A549 (cell line): ENCODE measurements at regions not wholly inside any gene's neighbourhood (a gene's known extent, or its start where the extent isn't known, plus 50 kb on each side); places are given as distances from the start of the nearest gene placed in this dataset.

Source experiments
- ATAC-seq, 2 experiments: fragments of 200-7000 bp in 1 of 2; fragments of >200 bp in 1 of 2; cut with Nextera tagmentation in 1 of 2; cut with Tn5 transposase in 1 of 2; 3 replicates each; pipeline versions ENCODE4 v1.8.0 to v1.9.1; 2018 to 2020; ENCODE audit warnings: mild to moderate bottlenecking in 1 of 2, moderate library complexity in 1 of 2
- CTCF ChIA-PET: fragments of 300-600 bp; sonication (Branson Sonifier 250); formaldehyde crosslinking; extraction: SDS; loops from one replicate; lab custom pipeline; 2021; ENCODE audit warnings: antibody characterized with exemption, inconsistent platforms; lab: Yijun Ruan, JAX
- POLR2A ChIA-PET: fragments of 350-600 bp; formaldehyde crosslinking; extraction: SDS; loops from one replicate; lab custom pipeline; 2021; ENCODE audit warnings: antibody characterized with exemption, inconsistent platforms; lab: Yijun Ruan, JAX
- DNase-seq, 2 experiments: peaks; one replicate each; pipeline versions ENCODE4 v3.0.0 to v3.0.0-alpha.2; 2011 to 2016; ENCODE audit warnings: low read depth in 1 of 2, low spot score in 1 of 2
- FAIRE-seq: peaks from 2 replicates; lab custom pipeline; 2011; peaks lifted over from hg19 to GRCh38; lab: Jason Lieb, UNC
- H3K27ac ChIP-seq, 2 experiments: fragments of >200 bp; sonication (Bioruptor Twin); formaldehyde crosslinking; 3 replicates each; pipeline ENCODE4 v1.5.1; 2016 to 2017
- H3K4me1 ChIP-seq: fragments of >200 bp; sonication (Bioruptor Twin); formaldehyde crosslinking; 3 replicates; pipeline ENCODE4 v1.6.1; 2016
- H3K4me2 ChIP-seq: fragments of >200 bp; sonication (Bioruptor Twin); formaldehyde crosslinking; 3 replicates; pipeline ENCODE4 v1.6.1; 2016
- H3K4me3 ChIP-seq: fragments of >200 bp; sonication (Bioruptor Twin); formaldehyde crosslinking; 3 replicates; pipeline ENCODE4 v1.5.1; 2016
- H3K9me3 ChIP-seq: fragments of >200 bp; sonication (Bioruptor Twin); formaldehyde crosslinking; 3 replicates; pipeline ENCODE4 v1.6.1; 2016
- BHLHE40 ChIP-seq: IDR thresholded peaks from 2 replicates; pipeline ENCODE4 v1.6.1; 2012; ENCODE audit warnings: low read depth, low read length, inconsistent platforms
- CBX2 ChIP-seq: fragments of 200-600 bp; sonication (generic); IDR thresholded peaks from 2 replicates; pipeline ENCODE4 v1.6.1; 2016; ENCODE audit warnings: low read depth, mild to moderate bottlenecking, borderline replicate concordance
- CEBPB ChIP-seq, 2 experiments: fragments of >200 bp in 1 of 2; sonication (Bioruptor Twin) in 1 of 2; formaldehyde crosslinking in 1 of 2; IDR thresholded peaks; 2 replicates each; pipeline ENCODE4 v1.6.1; 2012 to 2016
- CHD2 ChIP-seq: fragments of 150-350 bp; IDR thresholded peaks from 2 replicates; pipeline ENCODE4 v1.6.1; 2014; ENCODE audit warnings: low read length; ENCODE audit not compliant: partially characterized antibody
- CHD4 ChIP-seq: fragments of 200-600 bp; sonication (generic); IDR thresholded peaks from 2 replicates; pipeline ENCODE4 v1.6.1; 2016; ENCODE audit warnings: antibody characterized with exemption, mild to moderate bottlenecking, borderline replicate concordance
- EHF ChIP-seq: fragments of 250-450 bp; sonication (Bioruptor Pico); IDR thresholded peaks from 2 replicates; pipeline ENCODE4 v1.5.0; 2020; ENCODE audit warnings: mild to moderate bottlenecking
- EHMT2 ChIP-seq: fragments of 200-600 bp; sonication (generic); IDR thresholded peaks from 2 replicates; pipeline ENCODE4 v1.6.1; 2016; ENCODE audit warnings: antibody characterized with exemption, low read depth, mild to moderate bottlenecking, moderate library complexity
- EP300 ChIP-seq, 2 experiments: fragments of >200 bp; sonication (Bioruptor Twin); formaldehyde crosslinking; IDR thresholded peaks; 2 replicates in 1 of 2; 3 replicates in 1 of 2; pipeline ENCODE4 v1.6.1; 2016 to 2017
- FOSB ChIP-seq: fragments of 250-450 bp; sonication (Bioruptor Pico); IDR thresholded peaks from 2 replicates; pipeline ENCODE4 v1.5.0; 2020; ENCODE audit warnings: mild to moderate bottlenecking, moderate library complexity
- FOSL2 ChIP-seq, 2 experiments: fragments of 450-650 bp in 1 of 2; fragments of >200 bp in 1 of 2; sonication (Bioruptor Twin) in 1 of 2; formaldehyde crosslinking; IDR thresholded peaks; 2 replicates each; pipeline versions ENCODE4 v1.5.0 to v1.6.1; 2016 to 2020; ENCODE audit warnings: mild to moderate bottlenecking in 1 of 2, moderate library complexity in 1 of 2
- HDAC2 ChIP-seq: fragments of 200-600 bp; sonication (generic); IDR thresholded peaks from 2 replicates; pipeline ENCODE4 v1.6.1; 2016
- HEYL ChIP-seq: fragments of 250-450 bp; sonication (Bioruptor Pico); IDR thresholded peaks from 2 replicates; pipeline ENCODE4 v1.8.0; 2021; ENCODE audit warnings: mild to moderate bottlenecking, moderate library complexity
- HOXB13 ChIP-seq: fragments of 250-450 bp; sonication (Bioruptor Pico); IDR thresholded peaks from 2 replicates; pipeline ENCODE4 v1.5.0; 2020; ENCODE audit warnings: low read depth, mild to moderate bottlenecking, moderate library complexity
- JUNB ChIP-seq: fragments of >200 bp; sonication (Bioruptor Twin); formaldehyde crosslinking; IDR thresholded peaks from 2 replicates; pipeline ENCODE4 v1.6.1; 2016
- KDM1A ChIP-seq: fragments of 200-600 bp; sonication (generic); IDR thresholded peaks from 2 replicates; pipeline ENCODE4 v1.6.1; 2016; ENCODE audit warnings: low read depth, mild to moderate bottlenecking
- MAFK ChIP-seq: fragments of 450-650 bp; IDR thresholded peaks from 2 replicates; pipeline ENCODE4 v1.6.1; 2014; ENCODE audit not compliant: partially characterized antibody
- MAZ ChIP-seq: fragments of 150-350 bp; IDR thresholded peaks from 2 replicates; pipeline ENCODE4 v1.6.1; 2014; ENCODE audit warnings: antibody characterized with exemption, low read depth, low read length, borderline replicate concordance
- NR3C1 ChIP-seq: fragments of >200 bp; sonication (Bioruptor Twin); formaldehyde crosslinking; IDR thresholded peaks from 3 replicates; pipeline ENCODE4 v1.6.1; 2017
- POLR2A ChIP-seq: IDR thresholded peaks from 2 replicates; pipeline ENCODE4 v1.6.1; 2012; ENCODE audit warnings: mild to moderate bottlenecking, low read length
- RAD21 ChIP-seq, 2 experiments: fragments of >200 bp in 1 of 2; sonication (Bioruptor Twin) in 1 of 2; formaldehyde crosslinking in 1 of 2; IDR thresholded peaks in 1 of 2; conservative IDR thresholded peaks in 1 of 2; 2 replicates in 1 of 2; 3 replicates in 1 of 2; pipeline ENCODE4 v1.6.1; 2012 to 2018; ENCODE audit warnings: inconsistent platforms in 1 of 2
- RARB ChIP-seq: fragments of 250-450 bp; sonication (Bioruptor Pico); IDR thresholded peaks from 2 replicates; pipeline ENCODE4 v1.8.0; 2021; ENCODE audit warnings: mild to moderate bottlenecking, moderate library complexity
- RCOR1 ChIP-seq: fragments of 150-350 bp; IDR thresholded peaks from 2 replicates; pipeline ENCODE4 v1.6.1; 2014; ENCODE audit warnings: antibody characterized with exemption, low read length, low read depth
- TP53 ChIP-seq: fragments of 250-450 bp; sonication (Bioruptor Pico); IDR thresholded peaks from 2 replicates; pipeline ENCODE4 v1.5.0; 2021; ENCODE audit warnings: mild to moderate bottlenecking, moderate library complexity
- ZC3H11A ChIP-seq: fragments of 450-650 bp; IDR thresholded peaks from 2 replicates; pipeline ENCODE4 v1.6.1; 2014; ENCODE audit warnings: antibody characterized with exemption, mild to moderate bottlenecking
- ZFP36 ChIP-seq: fragments of 450-650 bp; IDR thresholded peaks from 2 replicates; pipeline ENCODE4 v1.6.1; 2014; ENCODE audit warnings: borderline replicate concordance; ENCODE audit not compliant: partially characterized antibody
- ZNF302 ChIP-seq: fragments of 250-450 bp; sonication (Bioruptor Pico); IDR thresholded peaks from 2 replicates; pipeline ENCODE4 v1.9.0; 2021; ENCODE audit warnings: inconsistent platforms, mild to moderate bottlenecking, moderate library complexity
- WGBS: methylation state at CpG from one replicate; pipeline ENCODE4 v1.1.6; 2017; ENCODE audit errors: missing lambda C conversion rate; 5-methylcytosine and 5-hydroxymethylcytosine counted together
- TF ChIP-seq, protein P1 (sequence below): fragments of 250-450 bp; sonication (Bioruptor Pico); IDR thresholded peaks from 2 replicates; pipeline ENCODE4 v1.5.0; 2020; ENCODE audit warnings: low read depth, mild to moderate bottlenecking, moderate library complexity
- TF ChIP-seq, protein P2 (sequence below): fragments of 200-600 bp; sonication (generic); IDR thresholded peaks from 2 replicates; pipeline ENCODE4 v1.6.1; 2016; ENCODE audit warnings: antibody characterized with exemption, mild to moderate bottlenecking, moderate library complexity
- TF ChIP-seq, protein P3 (sequence below): fragments of >200 bp; sonication (Bioruptor Twin); formaldehyde crosslinking; IDR thresholded peaks from 3 replicates; pipeline ENCODE4 v1.6.1; 2016

DNA sequence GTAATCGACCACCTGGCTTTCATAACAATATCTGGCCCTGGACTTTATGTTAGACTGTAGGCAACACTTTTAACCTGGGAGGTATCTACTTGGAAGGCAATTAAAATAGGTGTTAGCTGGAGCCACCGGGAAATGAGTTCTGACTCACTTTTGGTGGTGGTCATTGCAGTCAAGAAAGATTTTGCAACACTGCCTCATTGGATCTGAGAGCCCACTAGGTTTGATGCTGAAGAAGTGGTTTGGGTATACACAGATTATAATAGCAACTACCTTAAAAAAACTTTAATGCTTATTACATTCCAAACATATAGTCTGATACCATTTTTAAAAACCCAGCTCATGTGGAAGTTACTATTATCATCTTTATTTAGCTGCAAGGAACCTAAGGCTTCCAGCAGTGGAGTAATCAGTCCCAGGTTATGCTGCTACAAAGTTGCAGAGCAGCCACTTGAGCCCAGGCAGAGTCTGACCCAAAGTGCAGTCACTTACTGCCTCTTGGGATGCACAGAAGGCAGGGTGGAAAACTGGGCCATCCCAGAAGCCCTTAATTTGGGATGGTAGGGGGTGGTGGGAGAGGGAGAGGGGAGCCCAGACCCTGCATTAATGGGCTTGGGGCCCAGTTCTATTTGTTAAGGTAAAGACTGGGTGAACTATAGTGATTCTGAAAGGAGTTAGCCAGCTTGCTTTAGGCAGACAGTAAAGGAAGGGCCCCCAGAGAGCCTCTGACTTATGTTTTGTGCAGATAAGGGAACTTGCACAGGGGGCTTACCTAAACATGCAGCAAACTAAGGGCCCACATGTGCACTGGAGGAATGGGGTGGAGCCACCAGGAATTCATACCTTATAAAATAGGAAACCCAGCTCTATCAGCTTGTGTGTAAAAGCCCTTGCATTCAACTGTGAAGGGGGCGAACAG lies 149.4 kb downstream of the SNX19 start:
- H3K27ac ChIP-seq: no peak overlapping the region
- no peak for FAIRE-seq
- TF ChIP-seq, protein P1, sequence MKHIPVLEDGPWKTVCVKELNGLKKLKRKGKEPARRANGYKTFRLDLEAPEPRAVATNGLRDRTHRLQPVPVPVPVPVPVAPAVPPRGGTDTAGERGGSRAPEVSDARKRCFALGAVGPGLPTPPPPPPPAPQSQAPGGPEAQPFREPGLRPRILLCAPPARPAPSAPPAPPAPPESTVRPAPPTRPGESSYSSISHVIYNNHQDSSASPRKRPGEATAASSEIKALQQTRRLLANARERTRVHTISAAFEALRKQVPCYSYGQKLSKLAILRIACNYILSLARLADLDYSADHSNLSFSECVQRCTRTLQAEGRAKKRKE: no peak
- TF ChIP-seq RARB (no peak), EHMT2 (no peak), EHF (no peak), HDAC2 (no peak), KDM1A (no peak), TP53 (CRISPR knock-in tag) (no peak), MAFK (no peak), EP300 (IDR thresholded peaks at IDR 0.05) (no peak), ZC3H11A (no peak), CHD2 (no peak), RCOR1 (no peak), NR3C1 (no peak), POLR2A (no peak)
- TF ChIP-seq, protein P2, sequence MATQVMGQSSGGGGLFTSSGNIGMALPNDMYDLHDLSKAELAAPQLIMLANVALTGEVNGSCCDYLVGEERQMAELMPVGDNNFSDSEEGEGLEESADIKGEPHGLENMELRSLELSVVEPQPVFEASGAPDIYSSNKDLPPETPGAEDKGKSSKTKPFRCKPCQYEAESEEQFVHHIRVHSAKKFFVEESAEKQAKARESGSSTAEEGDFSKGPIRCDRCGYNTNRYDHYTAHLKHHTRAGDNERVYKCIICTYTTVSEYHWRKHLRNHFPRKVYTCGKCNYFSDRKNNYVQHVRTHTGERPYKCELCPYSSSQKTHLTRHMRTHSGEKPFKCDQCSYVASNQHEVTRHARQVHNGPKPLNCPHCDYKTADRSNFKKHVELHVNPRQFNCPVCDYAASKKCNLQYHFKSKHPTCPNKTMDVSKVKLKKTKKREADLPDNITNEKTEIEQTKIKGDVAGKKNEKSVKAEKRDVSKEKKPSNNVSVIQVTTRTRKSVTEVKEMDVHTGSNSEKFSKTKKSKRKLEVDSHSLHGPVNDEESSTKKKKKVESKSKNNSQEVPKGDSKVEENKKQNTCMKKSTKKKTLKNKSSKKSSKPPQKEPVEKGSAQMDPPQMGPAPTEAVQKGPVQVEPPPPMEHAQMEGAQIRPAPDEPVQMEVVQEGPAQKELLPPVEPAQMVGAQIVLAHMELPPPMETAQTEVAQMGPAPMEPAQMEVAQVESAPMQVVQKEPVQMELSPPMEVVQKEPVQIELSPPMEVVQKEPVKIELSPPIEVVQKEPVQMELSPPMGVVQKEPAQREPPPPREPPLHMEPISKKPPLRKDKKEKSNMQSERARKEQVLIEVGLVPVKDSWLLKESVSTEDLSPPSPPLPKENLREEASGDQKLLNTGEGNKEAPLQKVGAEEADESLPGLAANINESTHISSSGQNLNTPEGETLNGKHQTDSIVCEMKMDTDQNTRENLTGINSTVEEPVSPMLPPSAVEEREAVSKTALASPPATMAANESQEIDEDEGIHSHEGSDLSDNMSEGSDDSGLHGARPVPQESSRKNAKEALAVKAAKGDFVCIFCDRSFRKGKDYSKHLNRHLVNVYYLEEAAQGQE: no peak
- TF ChIP-seq, protein P3, sequence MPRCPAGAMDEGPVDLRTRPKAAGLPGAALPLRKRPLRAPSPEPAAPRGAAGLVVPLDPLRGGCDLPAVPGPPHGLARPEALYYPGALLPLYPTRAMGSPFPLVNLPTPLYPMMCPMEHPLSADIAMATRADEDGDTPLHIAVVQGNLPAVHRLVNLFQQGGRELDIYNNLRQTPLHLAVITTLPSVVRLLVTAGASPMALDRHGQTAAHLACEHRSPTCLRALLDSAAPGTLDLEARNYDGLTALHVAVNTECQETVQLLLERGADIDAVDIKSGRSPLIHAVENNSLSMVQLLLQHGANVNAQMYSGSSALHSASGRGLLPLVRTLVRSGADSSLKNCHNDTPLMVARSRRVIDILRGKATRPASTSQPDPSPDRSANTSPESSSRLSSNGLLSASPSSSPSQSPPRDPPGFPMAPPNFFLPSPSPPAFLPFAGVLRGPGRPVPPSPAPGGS: no peak
- TF ChIP-seq, all 56 proteins: peak for 0
- no peak for DNase-seq
- H3K4me1 ChIP-seq: no peaks in the 10 kb centered on the region
- WGBS: 30% methylated on average over 3 of the region's 3 CpGs
- H3K4me3 ChIP-seq: no peak overlapping the region
- H3K4me2 ChIP-seq: no peak overlapping the region
- POLR2A ChIA-PET: no interaction called here
- H3K9me3 ChIP-seq: no peaks in the 10 kb centered on the region
- CTCF ChIA-PET: interaction anchor here (1.1 kb wide), 1 partner anchor 149 kb away, joined by 3 read pairs; the partner anchor contains the start of gene SNX19
- no peak for ATAC-seq

DNA sequence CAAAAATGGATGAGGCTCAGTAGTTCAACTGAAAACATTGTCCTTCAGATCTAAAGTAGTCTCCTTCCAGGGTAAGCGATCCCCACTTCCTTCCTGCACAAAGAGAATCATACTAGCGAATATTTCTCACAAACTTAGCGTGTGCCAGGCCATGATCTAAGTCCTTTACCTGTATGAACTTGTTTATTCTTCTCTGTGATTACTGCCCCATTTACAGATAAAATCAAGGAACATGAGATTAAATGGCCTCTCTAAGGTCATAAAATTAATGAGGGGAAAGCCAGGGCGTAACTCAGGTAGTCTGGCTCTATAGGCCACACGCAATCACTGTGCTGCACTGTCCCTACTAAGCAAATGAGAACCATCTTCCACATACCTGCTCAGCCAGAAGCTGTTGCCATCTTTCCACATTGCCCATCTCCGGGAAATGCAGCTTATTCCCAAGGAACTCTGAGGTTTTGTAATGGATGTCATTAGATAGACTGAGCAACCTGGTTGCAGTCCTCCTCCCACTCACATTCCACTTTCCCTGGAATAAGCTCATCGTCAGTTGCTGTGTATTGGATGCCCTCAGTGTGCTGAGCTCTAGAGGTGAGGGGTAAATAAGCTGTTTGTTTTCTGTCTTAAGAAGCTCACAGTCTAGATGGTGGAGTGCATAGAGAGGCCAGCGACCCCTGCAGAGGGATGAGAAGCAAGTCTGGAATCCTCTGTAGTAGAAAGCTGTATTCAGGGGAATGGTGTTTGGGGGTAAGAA lies 146.3 kb downstream of the SNX19 start:
- no peak for DNase-seq
- Histone ChIP-seq H3K4me2 (no peak overlapping the region), H3K9me3 (no peaks in the 10 kb centered on the region), H3K27ac (no peak overlapping the region), H3K4me1 (0 out of 3 replicates have a peak, but pooled peaks cover 4% of the 10 kb centered on the region), H3K4me3 (no peak overlapping the region)
- no peak for TF ChIP-seq HEYL (CRISPR knock-in tag)
- no peak for TF ChIP-seq CBX2
- TF ChIP-seq BHLHE40: no peak
- TF ChIP-seq HOXB13: no peak
- no peak for TF ChIP-seq MAZ
- no peak for TF ChIP-seq ZFP36
- TF ChIP-seq EHF: no peak
- no peak for TF ChIP-seq CHD4
- TF ChIP-seq FOSL2 (IDR thresholded peaks at IDR 0.05): no peak
- TF ChIP-seq FOSL2 (CRISPR knock-in tag; IDR thresholded peaks at IDR 0.05): no peak
- no peak for TF ChIP-seq FOSB (CRISPR knock-in tag)
- no peak for TF ChIP-seq JUNB
- no peak for TF ChIP-seq CEBPB (IDR thresholded peaks at IDR 0.05)
- TF ChIP-seq ZNF302: no peak
- no peak for TF ChIP-seq EP300 (IDR thresholded peaks at IDR 0.05)
- TF ChIP-seq RAD21 (conservative IDR thresholded peaks at IDR 0.05 in 1 of 2, IDR thresholded peaks at IDR 0.05 in 1 of 2): no peak
- no peak for FAIRE-seq
- WGBS: 83% methylated on average over 8 of the region's 8 CpGs
- ATAC-seq: no peak
- POLR2A ChIA-PET: no interaction called here
- CTCF ChIA-PET: no interaction called here
